Stomach (tissue), 8 donors: ENCODE measurements at regions not wholly inside any gene's neighbourhood (a gene's known extent, or its start where the extent isn't known, plus 50 kb on each side); places are given as distances from the start of the nearest gene placed in this dataset.

ENCODE experiments used
- DNase-seq, 2 donors: peaks; one replicate each; pipeline versions ENCODE4 v3.0.0 to v3.0.0-alpha.2; 2013 to 2019
- H3K27ac ChIP-seq, 5 donors: fragments of 200-600 bp in 4 of 5; sonication (generic) in 4 of 5; one replicate each; pipeline ENCODE4 v1.5.1; 2013 to 2019; ENCODE audit warnings: mild to moderate bottlenecking in 1 of 5, moderate library complexity in 1 of 5
- H3K27me3 ChIP-seq, 3 donors: fragments of 200-600 bp; sonication (generic); one replicate each; pipeline ENCODE4 v1.5.1; 2017 to 2019; ENCODE audit warnings: mixed run types in 1 of 3
- H3K36me3 ChIP-seq, 4 donors: fragments of 200-600 bp; sonication (generic); 1 replicate in 3 of 4; 2 replicates in 1 of 4; pipeline ENCODE4 v1.5.1; 2016 to 2019
- H3K4me1 ChIP-seq, 4 donors: fragments of 200-600 bp; sonication (generic); one replicate each; pipeline ENCODE4 v1.5.1; 2016 to 2019
- H3K4me3 ChIP-seq, 4 donors: fragments of 200-600 bp; sonication (generic) in 3 of 4; one replicate each; pipeline ENCODE4 v1.5.1; 2016 to 2019; ENCODE audit warnings: mild to moderate bottlenecking in 1 of 4
- H3K9me3 ChIP-seq, 4 donors: fragments of 200-600 bp; sonication (generic); one replicate each; pipeline ENCODE4 v1.5.1; 2016 to 2019
- CTCF ChIP-seq, 7 experiments: fragments of 450-650 bp in 4 of 7; fragments of 200-600 bp in 3 of 7; sonication (generic) in 3 of 7; IDR thresholded peaks; one replicate each; pipeline ENCODE4 v1.5.1; 2016 to 2019; ENCODE audit warnings: antibody characterized with exemption in 7 of 7, control low read depth in 2 of 7, mild to moderate bottlenecking in 1 of 7
- EP300 ChIP-seq: sonication (generic); formaldehyde crosslinking; IDR thresholded peaks from one replicate; pipeline ENCODE4 v1.6.1; 2017; ENCODE audit warnings: antibody characterized with exemption
- POLR2A ChIP-seq, 4 donors: fragments of 450-650 bp; IDR thresholded peaks; one replicate each; pipeline ENCODE4 v1.6.1; 2016; ENCODE audit warnings: antibody characterized with exemption in 4 of 4, control low read depth in 2 of 4, mild to moderate bottlenecking in 1 of 4, moderate library complexity in 1 of 4
- POLR2AphosphoS5 ChIP-seq, 3 donors: sonication (generic); formaldehyde crosslinking; IDR thresholded peaks; one replicate each; pipeline ENCODE4 v1.6.1; 2016; ENCODE audit warnings: antibody characterized with exemption in 3 of 3
- WGBS, 5 donors: extraction: QIAGEN DNeasy Blood & Tissue Kit in 3 of 5; methylation state at CpG; one replicate each; pipeline versions ENCODE4 v1.1.5 to v1.1.7; 2013 to 2018; 5-methylcytosine and 5-hydroxymethylcytosine counted together
- intact Hi-C: fragments of 100-400 bp; cut with DNase I; formaldehyde crosslinking; loops from one replicate; pipeline ENCODE4 v1.15.1; 2023; ENCODE audit warnings: low total_unique reads
- donor health status: healthy with polysubstance abuse.
- donor health status: Bipolar disorder and iron deficiency.
- donor health status: healthy.

- Histone ChIP-seq H3K27me3 (no peaks in the 10 kb centered on the region), H3K4me3 (peak overlapping the region in 1 of 4 donors; percentile 26), H3K27ac (peak overlapping the region; percentile 1 to 84 (median 79)), H3K9me3 (no peaks in the 10 kb centered on the region), H3K4me1 (peaks cover 0 to 11% (median 3%) of the 10 kb centered on the region in 4 donors), H3K36me3 (no peaks in the 10 kb centered on the region)
- 54 to 79% (median 71%) methylated on average over 11 of the region's 11 CpGs for WGBS, 5 donors
- peak in 1 of 2 donors; percentile 55 for DNase-seq
- intact Hi-C loops: no loop called here
- TF ChIP-seq POLR2AphosphoS5 (IDR thresholded peaks at IDR 0.05) (peak in 1 of 3 donors; percentile 24), POLR2A (IDR thresholded peaks at IDR 0.05) (no peak)
These were observed 115.7 kb upstream of the FAT1 start for GRCh38 chr4:186839122-186840037.

- intact Hi-C loops: no loop called here
- Histone ChIP-seq H3K27ac (peak overlapping the region; percentile 64 to 84 (median 79)), H3K4me3 (peak overlapping the region in 3 of 4 donors; percentile 14 to 27 (median 24)), H3K27me3 (no peaks in the 10 kb centered on the region), H3K36me3 (no peaks in the 10 kb centered on the region), H3K9me3 (no peaks in the 10 kb centered on the region), H3K4me1 (peaks cover 5 to 20% (median 12%) of the 10 kb centered on the region in 4 donors)
- 56 to 81% (median 76%) methylated on average over 6 to 7 of the region's 7 CpGs for WGBS, 5 donors
- TF ChIP-seq POLR2AphosphoS5 (IDR thresholded peaks at IDR 0.05) (no peak), EP300 (no peak), CTCF (IDR thresholded peaks at IDR 0.05) (no peak), POLR2A (IDR thresholded peaks at IDR 0.05) (no peak)
- peak in 1 of 2 donors; percentile 18 for DNase-seq
These were observed 116.6 kb upstream of the FAT1 start for GRCh38 chr4:186840222-186840701.

GRCh38 chr4:186840771-186841301 is 117.2 kb upstream of the FAT1 start:
- H3K27ac ChIP-seq: peak overlapping the region in 4 of 5 donors; percentile 60 to 84 (median 80)
- DNase-seq: no peak
- TF ChIP-seq CTCF (IDR thresholded peaks at IDR 0.05): no peak
- no peak for TF ChIP-seq POLR2A (IDR thresholded peaks at IDR 0.05)
- TF ChIP-seq EP300: no peak
- no peak for TF ChIP-seq POLR2AphosphoS5 (IDR thresholded peaks at IDR 0.05)
- H3K27me3 ChIP-seq: no peaks in the 10 kb centered on the region
- 65 to 82% (median 78%) methylated on average over 19 to 21 of the region's 21 CpGs for WGBS, 5 donors
- peak overlapping the region in 3 of 4 donors; percentile 14 to 27 (median 24) for H3K4me3 ChIP-seq
- no peaks in the 10 kb centered on the region for H3K36me3 ChIP-seq
- H3K4me1 ChIP-seq: peaks cover 7 to 21% (median 13%) of the 10 kb centered on the region in 4 donors
- H3K9me3 ChIP-seq: no peaks in the 10 kb centered on the region
- intact Hi-C loops: no loop called here

GRCh38 chr4:186844059-186844681 is 120.5 kb upstream of the FAT1 start:
- Histone ChIP-seq H3K4me1 (peaks cover 7 to 21% (median 13%) of the 10 kb centered on the region in 4 donors), H3K9me3 (no peaks in the 10 kb centered on the region), H3K36me3 (no peaks in the 10 kb centered on the region), H3K4me3 (peak overlapping the region; percentile 18 to 26 (median 24)), H3K27me3 (no peaks in the 10 kb centered on the region), H3K27ac (peak overlapping the region in 4 of 5 donors; percentile 68 to 78 (median 76))
- WGBS, 5 donors: 14 to 25% (median 19%) methylated on average over 8 of the region's 8 CpGs
- DNase-seq: peak in 1 of 2 donors; percentile 55
- no peak for TF ChIP-seq POLR2A (IDR thresholded peaks at IDR 0.05)
- intact Hi-C loops: no loop called here
